GM19468 (cell line): ENCODE measurements at regions not wholly inside any gene's neighbourhood (a gene's known extent, or its start where the extent isn't known, plus 50 kb on each side); places are given as distances from the start of the nearest gene placed in this dataset.

Experiments used
- ATAC-seq: cut with Tn5 transposase; IDR thresholded peaks from one replicate; pipeline ENCODE4 v1.9.1; 2021; ENCODE audit warnings: mild to moderate bottlenecking, moderate library complexity, moderate number of reproducible peaks; ENCODE audit not compliant: unreplicated experiment; ENCODE audit errors: extremely low read depth

- no peak for ATAC-seq
Observed at GRCh38 chr9:115629879-115630840, 512.2 kb upstream of the TNC start.

GRCh38 chr9:115632391-115632790 is 514.4 kb upstream of the TNC start:
- ATAC-seq: no peak

- ATAC-seq: no peak
Observed at GRCh38 chr9:115633104-115633503, 515.1 kb upstream of the TNC start.

- no peak for ATAC-seq
Observed at GRCh38 chr9:115635680-115636383, 517.8 kb upstream of the PAPPA start.

GRCh38 chr9:115636596-115636995 is 517.0 kb upstream of the PAPPA start:
- no peak for ATAC-seq

- ATAC-seq: no peak
Observed at GRCh38 chr9:115637661-115638060, 515.9 kb upstream of the PAPPA start.

- ATAC-seq: no peak
Observed at GRCh38 chr9:115640887-115641286, 512.7 kb upstream of the PAPPA start.

GRCh38 chr9:115642285-115642684 is 511.3 kb upstream of the PAPPA start:
- ATAC-seq: no peak

- no peak for ATAC-seq
Observed at GRCh38 chr9:115643948-115644727, 509.5 kb upstream of the PAPPA start.

- no peak for ATAC-seq
Observed at GRCh38 chr9:115649991-115650472, 503.6 kb upstream of the PAPPA start.

- ATAC-seq: no peak
Observed at GRCh38 chr9:115650768-115651167, 502.8 kb upstream of the PAPPA start.

GRCh38 chr9:115651461-115651860 is 502.1 kb upstream of the PAPPA start:
- no peak for ATAC-seq

GRCh38 chr9:115653171-115653606 is 500.4 kb upstream of the PAPPA start:
- no peak for ATAC-seq

GRCh38 chr9:115657695-115658094 is 495.9 kb upstream of the PAPPA start:
- no peak for ATAC-seq

GRCh38 chr9:115665519-115665918 is 488.1 kb upstream of the PAPPA start:
- ATAC-seq: no peak

GRCh38 chr9:115668521-115668920 is 485.1 kb upstream of the PAPPA start:
- no peak for ATAC-seq

GRCh38 chr9:115671236-115671962 is 482.2 kb upstream of the PAPPA start:
- no peak for ATAC-seq

- no peak for ATAC-seq
Observed at GRCh38 chr9:115671963-115672305, 481.7 kb upstream of the PAPPA start.

GRCh38 chr9:115672477-115673316 is 480.9 kb upstream of the PAPPA start:
- ATAC-seq: no peak
